Small intestine (tissue), 7 donors: ENCODE measurements at regions not wholly inside any gene's neighbourhood (a gene's known extent, or its start where the extent isn't known, plus 50 kb on each side); places are given as distances from the start of the nearest gene placed in this dataset.

Experiments
- DNase-seq, 2 donors: peaks; one replicate each; pipeline versions ENCODE4 v3.0.0 to v3.0.0-alpha.2; 2013
- FAIRE-seq: peaks from 2 replicates; lab custom pipeline; 2012; peaks lifted over from hg19 to GRCh38; lab: Jason Lieb, UNC
- H3K27ac ChIP-seq, 3 donors: one replicate each; pipeline ENCODE4 v1.5.1; 2013; ENCODE audit warnings: low read length in 2 of 3, mild to moderate bottlenecking in 2 of 3, control low read depth in 1 of 3, inconsistent platforms in 1 of 3, low read depth in 1 of 3, moderate library complexity in 1 of 3
- H3K27me3 ChIP-seq, 3 donors: one replicate each; pipeline ENCODE4 v1.6.1; 2013; ENCODE audit warnings: low read length in 3 of 3, inconsistent platforms in 1 of 3; ENCODE audit not compliant: control insufficient read depth in 3 of 3, insufficient read depth in 3 of 3
- H3K36me3 ChIP-seq, 3 donors: one replicate each; pipeline ENCODE4 v1.6.1; 2013; ENCODE audit warnings: low read length in 3 of 3, inconsistent platforms in 1 of 3, low read depth in 1 of 3, mild to moderate bottlenecking in 1 of 3, moderate library complexity in 1 of 3; ENCODE audit not compliant: control insufficient read depth in 3 of 3, insufficient read depth in 2 of 3
- H3K4me1 ChIP-seq, 3 donors: one replicate each; pipeline ENCODE4 v1.6.1; 2013; ENCODE audit warnings: low read length in 2 of 3, inconsistent platforms in 1 of 3, low read depth in 1 of 3, mild to moderate bottlenecking in 1 of 3, moderate library complexity in 1 of 3; ENCODE audit not compliant: control insufficient read depth in 3 of 3, insufficient read depth in 2 of 3
- H3K4me3 ChIP-seq, 3 donors: one replicate each; pipeline ENCODE4 v1.5.1; 2013; ENCODE audit warnings: low read length in 3 of 3, control low read depth in 1 of 3, inconsistent platforms in 1 of 3, low read depth in 1 of 3, mild to moderate bottlenecking in 1 of 3, moderate library complexity in 1 of 3
- H3K9me3 ChIP-seq, 2 donors: one replicate each; pipeline ENCODE4 v1.6.1; 2013; ENCODE audit warnings: low read depth in 1 of 2, low read length in 1 of 2; ENCODE audit not compliant: control insufficient read depth in 2 of 2, insufficient read depth in 1 of 2
- WGBS, 3 donors: extraction: QIAGEN DNeasy Blood & Tissue Kit; methylation state at CpG; one replicate each; pipeline ENCODE4 v1.1.7; 2013; 5-methylcytosine and 5-hydroxymethylcytosine counted together
- donor health status: healthy with polysubstance abuse.
- donor health status: control.
- donor health status: control.
- donor health status: Bipolar disorder and iron deficiency.
- donor health status: healthy.

- Histone ChIP-seq H3K27me3 (no peaks in the 10 kb centered on the region), H3K36me3 (no peaks in the 10 kb centered on the region), H3K27ac (no peak overlapping the region), H3K9me3 (no peaks in the 10 kb centered on the region), H3K4me1 (no peaks in the 10 kb centered on the region), H3K4me3 (no peak overlapping the region)
- WGBS, 3 donors = 73 to 79% (median 77%) methylated on average over 3 of the region's 3 CpGs
- no peak for FAIRE-seq
- DNase-seq = no peak
Measured at GRCh38 chr12:13592063-13592942, 389.1 kb downstream of the GRIN2B start.

- Histone ChIP-seq H3K36me3 (no peaks in the 10 kb centered on the region), H3K27me3 (no peaks in the 10 kb centered on the region), H3K4me1 (no peaks in the 10 kb centered on the region), H3K27ac (no peak overlapping the region), H3K9me3 (no peaks in the 10 kb centered on the region), H3K4me3 (no peak overlapping the region)
- DNase-seq = no peak
- FAIRE-seq = no peak
Measured at GRCh38 chr12:13591488-13591887, 389.9 kb downstream of the GRIN2B start.

GRCh38 chr12:13591059-13591458 lies 390.3 kb downstream of the GRIN2B start:
- Histone ChIP-seq H3K4me1 (no peaks in the 10 kb centered on the region), H3K4me3 (no peak overlapping the region), H3K36me3 (no peaks in the 10 kb centered on the region), H3K27ac (no peak overlapping the region), H3K27me3 (no peaks in the 10 kb centered on the region), H3K9me3 (no peaks in the 10 kb centered on the region)
- FAIRE-seq (no peak), DNase-seq (no peak)
- 84 to 90% (median 86%) methylated on average over 6 of the region's 6 CpGs for WGBS, 3 donors

GRCh38 chr12:13588574-13588973 lies 392.0 kb downstream of the EMP1 start:
- DNase-seq (no peak), FAIRE-seq (no peak)
- 61 to 78% (median 72%) methylated on average over 4 of the region's 4 CpGs for WGBS, 3 donors
- no peaks in the 10 kb centered on the region for H3K27me3 ChIP-seq
- no peak overlapping the region for H3K4me3 ChIP-seq
- no peaks in the 10 kb centered on the region for H3K4me1 ChIP-seq
- no peaks in the 10 kb centered on the region for H3K9me3 ChIP-seq
- no peaks in the 10 kb centered on the region for H3K36me3 ChIP-seq
- H3K27ac ChIP-seq = no peak overlapping the region

GRCh38 chr12:13587721-13588390 lies 391.3 kb downstream of the EMP1 start:
- Histone ChIP-seq H3K36me3 (no peaks in the 10 kb centered on the region), H3K9me3 (no peaks in the 10 kb centered on the region), H3K27me3 (no peaks in the 10 kb centered on the region), H3K27ac (no peak overlapping the region), H3K4me1 (no peaks in the 10 kb centered on the region), H3K4me3 (no peak overlapping the region)
- WGBS, 3 donors = 64 to 72% (median 69%) methylated on average over 5 of the region's 5 CpGs
- FAIRE-seq (no peak), DNase-seq (no peak)

GRCh38 chr12:13586361-13586760 lies 389.8 kb downstream of the EMP1 start:
- DNase-seq (no peak), FAIRE-seq (no peak)
- Histone ChIP-seq H3K4me1 (peaks cover 2% of the 10 kb centered on the region in 3 donors), H3K4me3 (no peak overlapping the region), H3K27me3 (no peaks in the 10 kb centered on the region), H3K9me3 (no peaks in the 10 kb centered on the region), H3K36me3 (no peaks in the 10 kb centered on the region), H3K27ac (no peak overlapping the region)
- 66 to 88% (median 79%) methylated on average over 5 of the region's 5 CpGs for WGBS, 3 donors

GRCh38 chr12:13584541-13584940 lies 388.0 kb downstream of the EMP1 start:
- Histone ChIP-seq H3K27me3 (no peaks in the 10 kb centered on the region), H3K36me3 (no peaks in the 10 kb centered on the region), H3K9me3 (no peaks in the 10 kb centered on the region), H3K27ac (no peak overlapping the region), H3K4me1 (peaks cover 2% of the 10 kb centered on the region in 3 donors), H3K4me3 (no peak overlapping the region)
- DNase-seq (no peak), FAIRE-seq (no peak)
- 83 to 94% (median 88%) methylated on average over 2 of the region's 2 CpGs for WGBS, 3 donors

GRCh38 chr12:13583630-13584029 lies 387.1 kb downstream of the EMP1 start:
- FAIRE-seq (no peak), DNase-seq (no peak)
- Histone ChIP-seq H3K9me3 (no peaks in the 10 kb centered on the region), H3K4me1 (peaks cover 2% of the 10 kb centered on the region in 3 donors), H3K36me3 (no peaks in the 10 kb centered on the region), H3K4me3 (no peak overlapping the region), H3K27ac (no peak overlapping the region), H3K27me3 (no peaks in the 10 kb centered on the region)
- WGBS, 3 donors = 79 to 90% (median 86%) methylated on average over 7 of the region's 7 CpGs
